K562 (cell line): ENCODE measurements at regions not wholly inside any gene's neighbourhood (a gene's known extent, or its start where the extent isn't known, plus 50 kb on each side); places are given as distances from the start of the nearest gene placed in this dataset.

Experiments
- ATAC-seq: fragments of 200-7000 bp; cut with Tn5 transposase; 3 replicates; pipeline ENCODE4 v1.9.1; 2020; ENCODE audit warnings: moderate library complexity
- BruUV-seq: library from RNA; stranded (reverse); fragments of 400-500 nt; replicated peaks from 2 replicates; lab custom pipeline; 2021; lab: Mats Ljungman, UMichigan
- CTCF ChIA-PET: fragments of 300-600 bp; formaldehyde crosslinking; extraction: SDS; loops from one replicate; lab custom pipeline; 2021; ENCODE audit warnings: low intra/inter-chr PET ratio; lab: Yijun Ruan, JAX
- POLR2A ChIA-PET: fragments of 300-600, 350-650 bp; sonication (Branson Sonifier 250); formaldehyde crosslinking; extraction: SDS; loops from one replicate; lab custom pipeline; 2021; ENCODE audit warnings: antibody characterized with exemption, inconsistent platforms; lab: Yijun Ruan, JAX
- DNase-seq, 4 experiments: peaks; one replicate each; pipeline versions ENCODE4 v3.0.0 to v3.0.0-alpha.2; 2011 to 2018; ENCODE audit warnings: low spot score in 3 of 4, mixed read lengths in 3 of 4; ENCODE audit errors: extremely low read depth in 1 of 4
- FAIRE-seq: peaks from 2 replicates; lab custom pipeline; 2011; peaks lifted over from hg19 to GRCh38; lab: Jason Lieb, UNC
- H2AFZ ChIP-seq: 2 replicates; pipeline ENCODE4 v1.6.0; 2011; ENCODE audit warnings: low read depth, low read length, control low read depth, inconsistent platforms
- H3K27ac ChIP-seq: fragments of 200-600 bp; 3 replicates; pipeline ENCODE4 v1.8.0; 2011; ENCODE audit warnings: low read depth, mild to moderate bottlenecking, control low read depth, inconsistent platforms, low read length, moderate library complexity, mixed read lengths; ENCODE audit errors: extremely low read depth
- H3K27me3 ChIP-seq, 2 experiments: fragments of 300-600 bp in 1 of 2; 2 replicates in 1 of 2; 3 replicates in 1 of 2; pipeline versions ENCODE4 v1.6.0 to v1.8.0; 2011; ENCODE audit warnings: inconsistent platforms in 2 of 2, low read length in 2 of 2, mild to moderate bottlenecking in 1 of 2, mixed read lengths in 1 of 2, moderate library complexity in 1 of 2; ENCODE audit not compliant: control insufficient read depth in 2 of 2, insufficient read depth in 2 of 2
- H3K36me3 ChIP-seq: fragments of 300-600 bp; 3 replicates; pipeline ENCODE4 v1.8.0; 2011; ENCODE audit warnings: mild to moderate bottlenecking, low read length, inconsistent platforms; ENCODE audit not compliant: control insufficient read depth, insufficient read depth
- H3K4me1 ChIP-seq, 2 experiments: fragments of 200-600 bp in 1 of 2; replicated peaks in 1 of 2; 2 replicates in 1 of 2; 3 replicates in 1 of 2; pipeline versions ENCODE4 v1.5.1 to v1.8.0; 2011; ENCODE audit warnings: inconsistent platforms in 2 of 2, low read length in 2 of 2, mild to moderate bottlenecking in 1 of 2, mixed read lengths in 1 of 2, moderate library complexity in 1 of 2; ENCODE audit not compliant: control insufficient read depth in 2 of 2, insufficient read depth in 2 of 2
- H3K4me2 ChIP-seq: 2 replicates; pipeline ENCODE4 v1.6.1; 2011; ENCODE audit warnings: low read length, control low read depth, inconsistent platforms, mixed read lengths; ENCODE audit not compliant: insufficient read depth
- H3K4me3 ChIP-seq: fragments of 200-600 bp; sonication (generic), shearing (Covaris generic); 2 replicates; pipeline ENCODE4 v1.5.1; 2016; ENCODE audit warnings: control low read depth, inconsistent platforms
- H3K79me2 ChIP-seq: fragments of 200-600 bp; 3 replicates; pipeline ENCODE4 v1.8.0; 2011; ENCODE audit warnings: low read length, inconsistent platforms; ENCODE audit not compliant: control insufficient read depth, insufficient read depth
- H3K9ac ChIP-seq, 2 experiments: 2 replicates each; pipeline versions ENCODE4 v1.6.0 to v1.6.1; 2011; ENCODE audit warnings: low read depth in 2 of 2, low read length in 2 of 2, control low read depth in 1 of 2, inconsistent platforms in 1 of 2, mild to moderate bottlenecking in 1 of 2, mixed read lengths in 1 of 2; ENCODE audit not compliant: insufficient read depth in 1 of 2
- H3K9me1 ChIP-seq: one replicate; pipeline ENCODE4 v1.6.0; 2011; ENCODE audit warnings: inconsistent platforms, mild to moderate bottlenecking, low read length, moderate library complexity; ENCODE audit not compliant: control insufficient read depth, insufficient read depth
- H3K9me3 ChIP-seq: replicated peaks from 2 replicates; pipeline ENCODE4 v1.5.1; 2011; ENCODE audit warnings: low read depth, low read length, inconsistent platforms; ENCODE audit not compliant: control insufficient read depth, insufficient read depth
- H4K20me1 ChIP-seq: replicated peaks from 2 replicates; pipeline ENCODE4 v1.6.1; 2011; ENCODE audit warnings: low read length, inconsistent platforms, mixed read lengths; ENCODE audit not compliant: control insufficient read depth, insufficient read depth
- DLX4 ChIP-seq: fragments of 250-450 bp; sonication (Bioruptor Pico); IDR thresholded peaks from 2 replicates; pipeline ENCODE4 v1.6.1; 2021; ENCODE audit warnings: mild to moderate bottlenecking
- ETV1 ChIP-seq: fragments of 450-650 bp; conservative IDR thresholded peaks from 2 replicates; pipeline ENCODE4 v1.6.1; 2016; ENCODE audit warnings: missing genetic modification characterization, control low read depth, low read depth, missing compliant biosample characterization
- GABPB1 ChIP-seq: sonication (generic); formaldehyde crosslinking; IDR thresholded peaks from 2 replicates; pipeline ENCODE4 v1.8.0; 2022; ENCODE audit warnings: mild to moderate bottlenecking, missing genetic modification reagents
- GATA2 ChIP-seq: sonication (generic); formaldehyde crosslinking; IDR thresholded peaks from 2 replicates; pipeline ENCODE4 v1.4.0; 2020; ENCODE audit warnings: mild to moderate bottlenecking, missing genetic modification reagents
- KLF6 ChIP-seq: fragments of 250-450 bp; sonication (Bioruptor Pico); IDR thresholded peaks from 2 replicates; pipeline ENCODE4 v1.4.0; 2020; ENCODE audit warnings: mild to moderate bottlenecking, moderate library complexity, borderline replicate concordance
- MAZ ChIP-seq, 2 experiments: fragments of 450-650 bp in 1 of 2; sonication (generic) in 1 of 2; formaldehyde crosslinking; IDR thresholded peaks in 1 of 2; conservative IDR thresholded peaks in 1 of 2; 2 replicates each; pipeline versions ENCODE4 v1.4.0 to v1.5.0; 2020; ENCODE audit warnings: mild to moderate bottlenecking in 1 of 2, missing genetic modification reagents in 1 of 2
- NFRKB ChIP-seq: fragments of 450-650 bp; IDR thresholded peaks from 2 replicates; pipeline ENCODE4 v1.6.1; 2016; ENCODE audit warnings: low read depth
- NR2F6 ChIP-seq: fragments of 450-650 bp; formaldehyde crosslinking; IDR thresholded peaks from 2 replicates; pipeline ENCODE4 v1.4.0; 2020; ENCODE audit warnings: mild to moderate bottlenecking
- POLR3A ChIP-seq: IDR thresholded peaks from 2 replicates; pipeline ENCODE4 v1.6.1; 2011; ENCODE audit warnings: borderline replicate concordance, mild to moderate bottlenecking, moderate library complexity; ENCODE audit not compliant: insufficient read length, insufficient read depth; ENCODE audit errors: extremely low read depth
- RBM39 ChIP-seq: fragments of 200-400 bp; formaldehyde crosslinking; optimal IDR thresholded peaks from 2 replicates; pipeline ENCODE3; 2018; ENCODE audit warnings: low read depth, low read length
- SLC30A9 ChIP-seq: fragments of 250-450 bp; sonication (Bioruptor Pico); IDR thresholded peaks from 2 replicates; pipeline ENCODE4 v1.8.0; 2022; ENCODE audit warnings: mild to moderate bottlenecking, moderate library complexity
- TEAD1 ChIP-seq, 2 experiments: fragments of 450-650 bp in 1 of 2; sonication (generic) in 1 of 2; formaldehyde crosslinking; IDR thresholded peaks; 2 replicates each; pipeline versions ENCODE4 v1.4.0 to v1.8.0; 2020 to 2022; ENCODE audit warnings: mild to moderate bottlenecking in 2 of 2, missing genetic modification reagents in 1 of 2
- ZNF184 ChIP-seq: sonication (generic); formaldehyde crosslinking; IDR thresholded peaks from 2 replicates; pipeline ENCODE4 v1.5.0; 2020; ENCODE audit warnings: missing genetic modification reagents
- ZNF239 ChIP-seq: fragments of 250-450 bp; sonication (Bioruptor Pico); IDR thresholded peaks from 2 replicates; pipeline ENCODE4 v1.4.0; 2020; ENCODE audit warnings: mild to moderate bottlenecking
- ZNF274 ChIP-seq: IDR thresholded peaks from 2 replicates; pipeline ENCODE4 v1.6.1; 2011; ENCODE audit warnings: low read depth, mild to moderate bottlenecking, low read length, moderate library complexity, borderline replicate concordance
- ZNF408 ChIP-seq: fragments of 250-450 bp; sonication (Bioruptor Pico); IDR thresholded peaks from 2 replicates; pipeline ENCODE4 v1.4.0; 2020; ENCODE audit warnings: low read depth, mild to moderate bottlenecking, moderate library complexity
- ZNF518B ChIP-seq: fragments of 250-450 bp; sonication (Bioruptor Pico); IDR thresholded peaks from 2 replicates; pipeline ENCODE4 v1.5.0; 2021; ENCODE audit warnings: mild to moderate bottlenecking, moderate library complexity
- ZNF707 ChIP-seq: fragments of 250-450 bp; sonication (Bioruptor Pico); conservative IDR thresholded peaks from 2 replicates; pipeline ENCODE4 v1.8.0; 2022; ENCODE audit warnings: inconsistent platforms, mild to moderate bottlenecking, moderate library complexity
- WGBS: fragments of 100-300 bp; shearing (Covaris generic); methylation state at CpG from one replicate; pipeline ENCODE4 v1.1.6; 2016; ENCODE audit warnings: low coverage, mixed read lengths; ENCODE audit not compliant: insufficient coverage; ENCODE audit errors: missing lambda C conversion rate; 5-methylcytosine and 5-hydroxymethylcytosine counted together
- in situ Hi-C: fragments of 300-500 bp; cut with MboI; formaldehyde crosslinking; loops from 4 replicates; pipeline ENCODE4 v1.15.0; 2018; ENCODE audit warnings: inconsistent platforms, mixed read lengths
- intact Hi-C: fragments of 100-400 bp; cut with micrococcal nuclease; formaldehyde crosslinking; loops from 2 replicates; pipeline ENCODE4 v1.14.2; 2022

GRCh38 chr2:116717832-116718231 is 1096.7 kb upstream of the DDX18 start:
- H3K36me3 ChIP-seq: no peaks in the 10 kb centered on the region
- FAIRE-seq (no peak), ATAC-seq (no peak), DNase-seq (no peak)
- ChIA-PET CTCF (no interaction called here), POLR2A (no interaction called here)
- no peaks in the 10 kb centered on the region for H3K4me1 ChIP-seq
- H3K4me2 ChIP-seq: no peak overlapping the region
- in situ Hi-C loops: no loop called here
- H3K9ac ChIP-seq: no peak overlapping the region
- intact Hi-C loops: no loop called here
- H3K27ac ChIP-seq: no peak overlapping the region
- H2AFZ ChIP-seq: no peak overlapping the region
- H3K9me3 ChIP-seq: no peaks in the 10 kb centered on the region
- H3K79me2 ChIP-seq: no peaks in the 10 kb centered on the region
- no peaks in the 10 kb centered on the region for H4K20me1 ChIP-seq
- TF ChIP-seq NR2F6 (no peak), TEAD1 (CRISPR knock-in tag; IDR thresholded peaks at IDR 0.05) (no peak), GATA2 (CRISPR knock-in tag) (no peak), ZNF408 (CRISPR knock-in tag) (no peak), NFRKB (no peak), ZNF274 (no peak), ZNF707 (CRISPR knock-in tag) (no peak), MAZ (CRISPR knock-in tag; conservative IDR thresholded peaks at IDR 0.05 in 1 of 2, IDR thresholded peaks at IDR 0.05 in 1 of 2) (no peak), DLX4 (no peak), ZNF184 (CRISPR knock-in tag) (no peak), KLF6 (no peak), GABPB1 (CRISPR knock-in tag) (no peak), ZNF239 (CRISPR knock-in tag) (no peak), ZNF518B (CRISPR knock-in tag) (no peak), POLR3A (no peak), SLC30A9 (CRISPR knock-in tag) (no peak), RBM39 (no peak), ETV1 (no peak)
- no peaks in the 10 kb centered on the region for H3K27me3 ChIP-seq
- no TSS peak for BruUV-seq
- WGBS: 0% methylated on average over 4 of the region's 4 CpGs
- H3K9me1 ChIP-seq: no peaks in the 10 kb centered on the region
- H3K4me3 ChIP-seq: no peak overlapping the region
